ENCODE measurements at regions not wholly inside any gene's neighbourhood (a gene's known extent, or its start where the extent isn't known, plus 50 kb on each side); places are given as distances from the start of the nearest gene placed in this dataset.
"Not testable (repeated sequence)": the region's sequence is repeated elsewhere in the genome, so short reads cannot be mapped to it uniquely, and the experiment has no call there.

DNA sequence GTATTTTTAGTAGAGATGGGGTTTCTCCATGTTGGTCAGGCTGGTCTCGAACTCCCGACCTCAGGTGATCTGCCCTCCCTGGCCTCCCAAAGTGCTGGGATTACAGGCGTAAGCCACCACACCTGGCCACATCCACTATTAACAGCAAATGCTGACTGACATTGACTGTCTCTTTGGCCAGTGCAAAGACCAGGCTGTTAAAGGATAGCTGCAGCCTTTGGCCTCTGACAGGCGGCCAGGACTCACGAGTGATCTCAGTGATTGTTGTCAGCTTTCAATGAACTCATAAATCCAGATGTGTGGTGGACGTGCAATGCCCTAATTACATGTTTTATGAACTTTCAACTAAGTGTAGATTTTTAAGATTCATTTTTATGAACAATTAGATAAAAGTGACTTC lies 174.4 kb upstream of the EXOC2 start:
- no peaks in the 10 kb centered on the region for H3K4me1 Mint-ChIP-seq
- no peaks in the 10 kb centered on the region for H3K9me3 Mint-ChIP-seq
- no peak overlapping the region for H3K4me3 Mint-ChIP-seq
- H3K27me3 Mint-ChIP-seq (ENCODE audit: low read depth): no peaks in the 10 kb centered on the region
- no peaks in the 10 kb centered on the region for H3K36me3 Mint-ChIP-seq (ENCODE audit: low read depth)
- DNase-seq (ENCODE audit: low read depth, low spot score): no peak
- no peak overlapping the region for H3K27ac Mint-ChIP-seq (ENCODE audit: unreplicated experiment)
- TF ChIP-seq, protein P1, sequence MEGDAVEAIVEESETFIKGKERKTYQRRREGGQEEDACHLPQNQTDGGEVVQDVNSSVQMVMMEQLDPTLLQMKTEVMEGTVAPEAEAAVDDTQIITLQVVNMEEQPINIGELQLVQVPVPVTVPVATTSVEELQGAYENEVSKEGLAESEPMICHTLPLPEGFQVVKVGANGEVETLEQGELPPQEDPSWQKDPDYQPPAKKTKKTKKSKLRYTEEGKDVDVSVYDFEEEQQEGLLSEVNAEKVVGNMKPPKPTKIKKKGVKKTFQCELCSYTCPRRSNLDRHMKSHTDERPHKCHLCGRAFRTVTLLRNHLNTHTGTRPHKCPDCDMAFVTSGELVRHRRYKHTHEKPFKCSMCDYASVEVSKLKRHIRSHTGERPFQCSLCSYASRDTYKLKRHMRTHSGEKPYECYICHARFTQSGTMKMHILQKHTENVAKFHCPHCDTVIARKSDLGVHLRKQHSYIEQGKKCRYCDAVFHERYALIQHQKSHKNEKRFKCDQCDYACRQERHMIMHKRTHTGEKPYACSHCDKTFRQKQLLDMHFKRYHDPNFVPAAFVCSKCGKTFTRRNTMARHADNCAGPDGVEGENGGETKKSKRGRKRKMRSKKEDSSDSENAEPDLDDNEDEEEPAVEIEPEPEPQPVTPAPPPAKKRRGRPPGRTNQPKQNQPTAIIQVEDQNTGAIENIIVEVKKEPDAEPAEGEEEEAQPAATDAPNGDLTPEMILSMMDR (conservative IDR thresholded peaks at IDR 0.05): no peak

DNA sequence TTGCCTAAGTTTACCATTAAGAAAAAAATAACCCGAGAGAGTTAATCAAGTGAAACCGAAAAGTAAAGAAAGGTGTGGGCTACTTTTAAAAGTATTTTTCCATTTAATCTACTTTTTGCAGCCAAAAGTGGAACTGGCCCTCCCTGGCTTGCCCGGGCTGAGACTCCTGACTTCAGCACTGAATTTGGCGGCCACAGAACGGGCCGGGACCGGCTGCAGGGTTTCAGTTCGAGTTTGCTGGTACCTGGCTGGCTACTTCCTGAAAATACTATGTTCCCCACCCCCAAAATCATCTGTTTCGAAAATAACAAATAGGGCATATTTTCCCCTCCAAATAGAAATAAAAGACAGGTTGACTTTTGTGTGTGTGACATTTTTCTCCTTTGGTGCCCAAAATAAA lies 173.4 kb upstream of the EXOC2 start:
- H3K27me3 Mint-ChIP-seq (ENCODE audit: low read depth): no peaks in the 10 kb centered on the region
- H3K4me1 Mint-ChIP-seq: no peaks in the 10 kb centered on the region
- DNase-seq (ENCODE audit: low read depth, low spot score): no peak
- H3K4me3 Mint-ChIP-seq: no peak overlapping the region
- no peak overlapping the region for H3K27ac Mint-ChIP-seq (ENCODE audit: unreplicated experiment)
- no peaks in the 10 kb centered on the region for H3K36me3 Mint-ChIP-seq (ENCODE audit: low read depth)
- TF ChIP-seq, protein P1 (conservative IDR thresholded peaks at IDR 0.05): no peak
- H3K9me3 Mint-ChIP-seq: no peaks in the 10 kb centered on the region

DNA sequence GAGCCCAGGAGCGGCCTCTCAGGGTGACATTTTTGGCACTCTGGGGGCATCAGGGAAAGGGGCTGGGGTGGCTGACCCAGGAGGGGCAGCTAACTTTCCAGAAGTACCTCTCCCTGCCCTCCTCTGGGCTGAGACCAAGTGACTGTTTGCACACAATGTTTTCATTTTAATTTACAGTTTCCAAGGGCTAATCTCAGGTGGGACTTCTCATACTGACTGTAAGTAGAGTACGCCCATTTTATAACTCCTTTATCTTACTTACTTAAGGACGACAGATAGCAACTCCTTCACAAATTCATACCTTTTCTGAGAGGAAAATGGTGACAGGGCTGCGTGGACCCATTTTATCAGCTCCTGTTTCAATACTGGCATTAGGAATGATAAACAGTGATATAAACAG lies 172.9 kb upstream of the EXOC2 start:
- TF ChIP-seq, protein P1 (conservative IDR thresholded peaks at IDR 0.05): no peak
- no peak for DNase-seq (ENCODE audit: low read depth, low spot score)
- Mint-ChIP-seq H3K9me3 (no peaks in the 10 kb centered on the region), H3K36me3 (ENCODE audit: low read depth) (no peaks in the 10 kb centered on the region), H3K4me1 (no peaks in the 10 kb centered on the region), H3K27me3 (ENCODE audit: low read depth) (no peaks in the 10 kb centered on the region), H3K4me3 (no peak overlapping the region), H3K27ac (ENCODE audit: unreplicated experiment) (no peak overlapping the region)

DNA sequence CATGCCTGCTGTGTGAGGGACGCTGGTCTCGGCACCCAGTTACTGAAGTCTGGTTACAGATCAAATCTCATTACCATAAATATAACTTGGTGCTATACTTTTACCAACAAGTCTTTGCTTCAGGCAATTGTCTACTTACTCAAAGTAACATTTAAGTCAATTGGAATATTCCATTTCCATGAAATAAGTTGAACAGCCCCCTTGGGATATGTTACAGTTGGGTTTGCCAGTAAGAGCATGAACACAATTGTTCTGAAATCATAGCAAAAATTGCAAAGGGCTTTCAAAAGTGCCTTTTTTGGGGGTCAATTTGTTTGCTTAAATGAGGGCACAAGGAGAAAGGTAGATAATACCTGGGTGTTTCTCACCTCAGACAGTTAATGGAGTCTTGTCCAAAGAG lies 170.9 kb upstream of the EXOC2 start:
- Mint-ChIP-seq H3K27me3 (ENCODE audit: low read depth) (no peaks in the 10 kb centered on the region), H3K4me3 (no peak overlapping the region), H3K27ac (ENCODE audit: unreplicated experiment) (no peak overlapping the region), H3K4me1 (no peaks in the 10 kb centered on the region), H3K36me3 (ENCODE audit: low read depth) (no peaks in the 10 kb centered on the region), H3K9me3 (no peaks in the 10 kb centered on the region)
- no peak for DNase-seq (ENCODE audit: low read depth, low spot score)
- TF ChIP-seq, protein P1 (conservative IDR thresholded peaks at IDR 0.05): no peak

DNA sequence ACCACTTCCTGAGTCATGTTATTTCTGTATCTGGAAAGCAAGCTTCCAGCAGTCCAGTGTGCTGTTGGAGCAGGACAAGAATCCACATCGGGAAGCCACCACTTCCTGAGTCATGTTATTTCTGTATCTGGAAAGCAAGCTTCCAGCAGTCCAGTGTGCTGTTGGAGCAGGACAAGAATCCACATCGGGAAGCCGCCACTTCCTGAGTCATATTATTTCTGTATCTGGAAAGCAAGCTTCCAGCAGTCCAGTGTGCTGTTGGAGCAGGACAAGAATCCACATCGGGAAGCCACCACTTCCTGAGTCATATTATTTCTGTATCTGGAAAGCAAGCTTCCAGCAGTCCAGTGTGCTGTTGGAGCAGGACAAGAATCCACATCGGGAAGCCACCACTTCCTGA lies 170.2 kb upstream of the EXOC2 start:
- not testable (repeated sequence) for H3K9me3 Mint-ChIP-seq; H3K4me3 Mint-ChIP-seq; H3K27ac Mint-ChIP-seq (ENCODE audit: unreplicated experiment); H3K27me3 Mint-ChIP-seq (ENCODE audit: low read depth); H3K4me1 Mint-ChIP-seq; DNase-seq (ENCODE audit: low read depth, low spot score); H3K36me3 Mint-ChIP-seq (ENCODE audit: low read depth)

DNA sequence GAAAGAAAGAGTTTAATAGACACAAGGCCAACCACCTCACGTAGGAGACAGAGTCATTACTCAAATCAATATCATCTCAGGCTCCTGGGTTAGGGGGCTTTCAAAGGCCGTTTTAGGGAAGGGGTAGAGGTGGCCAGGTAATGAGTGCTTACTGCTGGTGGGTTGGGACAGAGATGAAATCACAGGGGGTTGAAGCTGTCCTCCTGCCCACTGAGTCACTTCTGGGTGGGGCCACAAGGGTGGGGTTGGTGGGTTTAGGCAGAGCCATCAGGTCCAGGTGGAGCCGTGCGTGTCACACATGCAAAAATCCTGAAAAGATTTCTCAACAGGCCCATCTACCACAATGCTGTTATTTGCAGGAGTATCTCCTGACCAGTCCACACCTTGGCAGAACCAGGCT lies 167.0 kb upstream of the EXOC2 start:
- TF ChIP-seq, protein P1 (conservative IDR thresholded peaks at IDR 0.05): no peak
- Mint-ChIP-seq H3K4me3 (no peak overlapping the region), H3K9me3 (no peaks in the 10 kb centered on the region), H3K27ac (ENCODE audit: unreplicated experiment) (no peak overlapping the region), H3K36me3 (ENCODE audit: low read depth) (no peaks in the 10 kb centered on the region), H3K4me1 (no peaks in the 10 kb centered on the region), H3K27me3 (ENCODE audit: low read depth) (peaks cover 6% of the 10 kb centered on the region)
- DNase-seq (ENCODE audit: low read depth, low spot score): no peak
